Calu3 (cell line): ENCODE measurements at regions not wholly inside any gene's neighbourhood (a gene's known extent, or its start where the extent isn't known, plus 50 kb on each side); places are given as distances from the start of the nearest gene placed in this dataset.

Source experiments
- BruUV-seq: library from RNA; stranded (reverse); fragments of 400-500 nt; replicated peaks from 2 replicates; lab custom pipeline; 2021; lab: Mats Ljungman, UMichigan
- CTCF ChIA-PET: fragments of 300-600 bp; sonication (Branson Sonifier 250); formaldehyde crosslinking; loops from one replicate; lab custom pipeline; 2022; ENCODE audit warnings: antibody characterized with exemption; lab: Charles Lee
- DNase-seq: peaks from one replicate; pipeline ENCODE4 v3.0.0; 2022
- H3K27ac Mint-ChIP-seq: one replicate; pipeline ENCODE4 v1.8.0; 2022; ENCODE audit warnings: mixed read lengths; ENCODE audit not compliant: unreplicated experiment
- H3K27me3 Mint-ChIP-seq: one replicate; pipeline ENCODE4 v1.8.0; 2022; ENCODE audit warnings: mixed read lengths; ENCODE audit not compliant: unreplicated experiment
- H3K36me3 Mint-ChIP-seq: one replicate; pipeline ENCODE4 v1.8.0; 2022; ENCODE audit warnings: mild to moderate bottlenecking, moderate library complexity, mixed read lengths; ENCODE audit not compliant: insufficient read depth, unreplicated experiment
- H3K4me1 Mint-ChIP-seq: one replicate; pipeline ENCODE4 v1.8.0; 2022; ENCODE audit warnings: mild to moderate bottlenecking, low read depth, mixed read lengths; ENCODE audit not compliant: unreplicated experiment
- H3K4me3 Mint-ChIP-seq: one replicate; pipeline ENCODE4 v1.8.0; 2022; ENCODE audit warnings: mild to moderate bottlenecking, low read depth, moderate library complexity, mixed read lengths; ENCODE audit not compliant: unreplicated experiment
- H3K9me3 Mint-ChIP-seq: one replicate; pipeline ENCODE4 v1.8.0; 2022; ENCODE audit warnings: low read depth, mixed read lengths; ENCODE audit not compliant: unreplicated experiment
- intact Hi-C: fragments of 100-400 bp; cut with micrococcal nuclease; formaldehyde crosslinking; loops from one replicate; pipeline ENCODE4 v1.10.0; 2022; ENCODE audit not compliant: unreplicated experiment
- TF ChIP-seq, protein P1 (sequence below): fragments of 200-600 bp; IDR thresholded peaks from one replicate; pipeline ENCODE4 v1.8.0; 2022; ENCODE audit warnings: antibody characterized with exemption; ENCODE audit not compliant: unreplicated experiment

DNA sequence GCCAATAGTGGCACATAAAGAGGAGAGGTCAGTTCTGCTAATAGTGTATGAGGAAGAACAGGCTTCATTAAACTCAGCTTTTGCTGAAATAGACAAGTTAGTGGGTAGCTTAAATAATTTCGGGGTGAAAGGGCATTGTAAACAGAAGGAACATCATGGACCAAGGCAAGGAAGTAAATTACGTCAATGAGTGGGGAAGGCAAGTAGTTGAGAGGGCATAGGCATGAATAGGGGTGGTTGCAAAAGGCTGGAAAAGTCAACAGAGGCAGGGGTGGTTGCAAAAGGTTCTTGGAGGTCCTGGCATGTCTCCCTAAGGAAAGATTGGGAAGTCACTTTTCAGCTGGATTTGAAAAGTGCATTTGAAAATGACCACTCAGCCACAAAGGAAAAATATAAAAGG is 383.3 kb upstream of the RPS23 start:
- no TSS peak for BruUV-seq
- H3K4me1 Mint-ChIP-seq: no peaks in the 10 kb centered on the region
- TF ChIP-seq, protein P1, sequence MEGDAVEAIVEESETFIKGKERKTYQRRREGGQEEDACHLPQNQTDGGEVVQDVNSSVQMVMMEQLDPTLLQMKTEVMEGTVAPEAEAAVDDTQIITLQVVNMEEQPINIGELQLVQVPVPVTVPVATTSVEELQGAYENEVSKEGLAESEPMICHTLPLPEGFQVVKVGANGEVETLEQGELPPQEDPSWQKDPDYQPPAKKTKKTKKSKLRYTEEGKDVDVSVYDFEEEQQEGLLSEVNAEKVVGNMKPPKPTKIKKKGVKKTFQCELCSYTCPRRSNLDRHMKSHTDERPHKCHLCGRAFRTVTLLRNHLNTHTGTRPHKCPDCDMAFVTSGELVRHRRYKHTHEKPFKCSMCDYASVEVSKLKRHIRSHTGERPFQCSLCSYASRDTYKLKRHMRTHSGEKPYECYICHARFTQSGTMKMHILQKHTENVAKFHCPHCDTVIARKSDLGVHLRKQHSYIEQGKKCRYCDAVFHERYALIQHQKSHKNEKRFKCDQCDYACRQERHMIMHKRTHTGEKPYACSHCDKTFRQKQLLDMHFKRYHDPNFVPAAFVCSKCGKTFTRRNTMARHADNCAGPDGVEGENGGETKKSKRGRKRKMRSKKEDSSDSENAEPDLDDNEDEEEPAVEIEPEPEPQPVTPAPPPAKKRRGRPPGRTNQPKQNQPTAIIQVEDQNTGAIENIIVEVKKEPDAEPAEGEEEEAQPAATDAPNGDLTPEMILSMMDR: no peak
- CTCF ChIA-PET: no interaction called here
- intact Hi-C loops: no loop called here
- no peak for DNase-seq
- no peaks in the 10 kb centered on the region for H3K27me3 Mint-ChIP-seq
- no peaks in the 10 kb centered on the region for H3K9me3 Mint-ChIP-seq
- H3K36me3 Mint-ChIP-seq: no peaks in the 10 kb centered on the region
- no peak overlapping the region for H3K27ac Mint-ChIP-seq
- no peak overlapping the region for H3K4me3 Mint-ChIP-seq

DNA sequence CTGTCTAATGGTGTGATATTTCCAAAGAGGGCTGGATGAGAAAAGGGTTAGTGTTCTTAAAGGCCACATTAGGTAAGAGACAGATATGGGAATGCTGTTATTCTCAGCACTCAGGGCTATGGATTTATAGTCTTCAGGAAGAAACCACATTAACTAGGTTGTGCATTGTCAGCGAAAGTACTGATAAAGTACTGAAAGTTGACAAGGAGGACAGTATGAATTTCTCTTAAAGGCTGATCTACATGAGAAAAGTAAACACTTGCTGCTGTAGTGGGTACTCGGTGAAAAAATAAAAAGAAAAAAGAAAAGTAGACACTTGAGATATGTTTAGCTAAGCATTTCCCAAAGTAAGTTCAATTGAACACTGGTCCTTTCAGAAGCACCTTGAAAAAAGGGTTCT is 381.0 kb upstream of the RPS23 start:
- no TSS peak for BruUV-seq
- no peaks in the 10 kb centered on the region for H3K9me3 Mint-ChIP-seq
- no peaks in the 10 kb centered on the region for H3K27me3 Mint-ChIP-seq
- intact Hi-C loops: loop anchor here (10.0 kb wide), 1 partner anchor 326 kb away; no protein-coding TSS in a partner anchor
- TF ChIP-seq, protein P1: no peak
- no peaks in the 10 kb centered on the region for H3K36me3 Mint-ChIP-seq
- no peak for DNase-seq
- no peaks in the 10 kb centered on the region for H3K4me1 Mint-ChIP-seq
- no peak overlapping the region for H3K4me3 Mint-ChIP-seq
- CTCF ChIA-PET: interaction anchor here (0.8 kb wide), 1 partner anchor 596 kb away, joined by 3 read pairs; no protein-coding TSS in a partner anchor
- H3K27ac Mint-ChIP-seq: no peak overlapping the region

DNA sequence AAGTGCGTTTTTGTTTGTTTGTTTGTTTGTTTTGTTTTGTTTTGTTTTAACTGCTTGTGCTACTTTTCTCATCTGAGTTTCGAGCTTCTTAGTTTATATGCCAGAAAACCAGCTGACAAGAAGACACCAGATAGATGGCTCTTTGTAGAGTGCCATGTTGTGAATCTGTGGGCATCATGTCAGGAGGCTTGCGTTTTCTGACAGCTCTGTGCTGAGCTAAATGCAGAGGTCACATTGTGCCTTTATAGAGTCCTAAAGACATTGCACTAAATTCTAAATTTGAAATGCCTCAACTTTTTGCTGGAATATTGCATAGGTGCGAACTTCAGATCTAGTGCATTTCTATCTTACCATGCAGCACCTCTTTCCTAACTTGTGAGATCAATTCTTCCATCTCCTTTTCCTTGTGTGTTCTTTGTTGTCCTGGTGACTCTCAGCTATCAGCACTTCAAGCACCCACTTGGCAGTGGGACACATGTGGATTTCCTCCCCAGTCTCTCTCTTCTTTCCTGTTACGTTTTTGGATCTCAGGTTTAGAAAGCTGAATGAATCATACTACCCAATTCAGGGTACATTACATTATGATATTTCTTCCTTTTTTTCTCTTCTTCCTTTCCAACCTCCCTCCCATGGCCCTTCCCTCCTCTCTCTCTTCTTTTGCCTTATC is 379.0 kb upstream of the RPS23 start:
- intact Hi-C loops: loop anchor here (10.0 kb wide), 1 partner anchor 328 kb away; no protein-coding TSS in a partner anchor
- BruUV-seq: no TSS peak
- Mint-ChIP-seq H3K27ac (no peak overlapping the region), H3K9me3 (peaks cover 2% of the 10 kb centered on the region), H3K36me3 (no peaks in the 10 kb centered on the region), H3K4me3 (no peak overlapping the region), H3K27me3 (no peaks in the 10 kb centered on the region), H3K4me1 (no peaks in the 10 kb centered on the region)
- DNase-seq: no peak
- CTCF ChIA-PET: no interaction called here
- TF ChIP-seq, protein P1: no peak

DNA sequence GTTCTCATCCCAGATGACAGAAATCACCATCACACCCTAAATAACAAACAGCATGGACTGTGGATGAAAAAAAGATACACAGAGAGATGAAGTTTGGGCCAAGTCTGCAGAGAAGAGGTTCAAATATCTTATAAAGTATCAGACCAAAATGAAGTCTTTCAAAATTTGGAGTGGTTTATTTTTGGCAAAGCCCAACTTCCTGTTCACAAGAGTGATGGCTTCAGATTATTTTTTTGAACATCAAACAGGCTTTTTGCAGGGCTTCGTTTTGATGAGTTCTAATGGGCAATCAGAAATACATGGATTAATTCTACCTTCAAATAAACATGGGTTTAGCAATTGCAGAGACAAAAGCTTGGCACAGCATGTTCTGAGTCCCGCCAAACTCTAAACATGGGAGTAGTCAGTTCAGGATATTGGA is 378.2 kb upstream of the RPS23 start:
- no peaks in the 10 kb centered on the region for H3K27me3 Mint-ChIP-seq
- TF ChIP-seq, protein P1: no peak

More for the DNA sequence above, 378.2 kb upstream of the RPS23 start:
- Mint-ChIP-seq H3K9me3 (peaks cover 3% of the 10 kb centered on the region), H3K27ac (no peak overlapping the region), H3K36me3 (no peaks in the 10 kb centered on the region), H3K4me3 (no peak overlapping the region), H3K4me1 (no peaks in the 10 kb centered on the region)
- no peak for DNase-seq
- no TSS peak for BruUV-seq
- intact Hi-C loops: loop anchor here (10.0 kb wide), 1 partner anchor 328 kb away; no protein-coding TSS in a partner anchor
- CTCF ChIA-PET: no interaction called here
